PC-3 (cell line): ENCODE measurements at regions not wholly inside any gene's neighbourhood (a gene's known extent, or its start where the extent isn't known, plus 50 kb on each side); places are given as distances from the start of the nearest gene placed in this dataset.

Source experiments
- EZH2 ChIP-seq: fragments of 300-600 bp; sonication (generic); IDR thresholded peaks from one replicate; pipeline ENCODE4 v1.6.1; 2017; ENCODE audit warnings: antibody characterized with exemption, mild to moderate bottlenecking, low read length; ENCODE audit not compliant: unreplicated experiment
- TF ChIP-seq, protein P1 (sequence below): fragments of 300-600 bp; sonication (generic); conservative IDR thresholded peaks from 2 replicates; pipeline ENCODE4 v1.5.1; 2017; ENCODE audit warnings: antibody characterized with exemption, low read depth, mild to moderate bottlenecking, low read length

DNA sequence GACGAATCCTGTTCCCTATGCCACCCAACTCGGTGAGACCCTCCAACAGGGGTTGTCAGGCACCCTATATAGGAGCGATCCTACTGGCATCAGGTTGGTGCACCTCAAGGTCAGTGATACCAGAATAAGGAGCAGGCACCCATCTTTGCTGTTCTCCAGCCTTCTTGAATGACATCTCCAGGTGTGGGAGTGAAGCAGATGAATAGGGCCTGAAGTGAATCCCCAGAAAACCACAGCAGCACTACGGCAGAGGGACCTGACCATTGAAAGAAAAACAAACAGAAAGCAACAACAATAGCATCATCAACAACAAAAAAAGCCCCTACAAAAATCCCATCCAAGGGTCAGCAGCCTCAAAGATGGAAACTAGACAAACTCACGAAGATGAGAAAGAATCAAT is 445.2 kb upstream of the ATP2B1 start:
- TF ChIP-seq, protein P1, sequence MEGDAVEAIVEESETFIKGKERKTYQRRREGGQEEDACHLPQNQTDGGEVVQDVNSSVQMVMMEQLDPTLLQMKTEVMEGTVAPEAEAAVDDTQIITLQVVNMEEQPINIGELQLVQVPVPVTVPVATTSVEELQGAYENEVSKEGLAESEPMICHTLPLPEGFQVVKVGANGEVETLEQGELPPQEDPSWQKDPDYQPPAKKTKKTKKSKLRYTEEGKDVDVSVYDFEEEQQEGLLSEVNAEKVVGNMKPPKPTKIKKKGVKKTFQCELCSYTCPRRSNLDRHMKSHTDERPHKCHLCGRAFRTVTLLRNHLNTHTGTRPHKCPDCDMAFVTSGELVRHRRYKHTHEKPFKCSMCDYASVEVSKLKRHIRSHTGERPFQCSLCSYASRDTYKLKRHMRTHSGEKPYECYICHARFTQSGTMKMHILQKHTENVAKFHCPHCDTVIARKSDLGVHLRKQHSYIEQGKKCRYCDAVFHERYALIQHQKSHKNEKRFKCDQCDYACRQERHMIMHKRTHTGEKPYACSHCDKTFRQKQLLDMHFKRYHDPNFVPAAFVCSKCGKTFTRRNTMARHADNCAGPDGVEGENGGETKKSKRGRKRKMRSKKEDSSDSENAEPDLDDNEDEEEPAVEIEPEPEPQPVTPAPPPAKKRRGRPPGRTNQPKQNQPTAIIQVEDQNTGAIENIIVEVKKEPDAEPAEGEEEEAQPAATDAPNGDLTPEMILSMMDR: no peak
- no peak for TF ChIP-seq EZH2
